Stimulated activated CD4-positive, alpha-beta T cell treated with anti-CD3 and anti-CD28 coated beads, TNF-alpha, amount 100 ng/mL, for 48 hours (primary cell): ENCODE measurements at regions not wholly inside any gene's neighbourhood (a gene's known extent, or its start where the extent isn't known, plus 50 kb on each side); places are given as distances from the start of the nearest gene placed in this dataset.
"Not testable (repeated sequence)": the region's sequence is repeated elsewhere in the genome, so short reads cannot be mapped to it uniquely, and the experiment has no call there.

Experiments used
- DNase-seq, 3 donors: peaks; one replicate each; pipeline ENCODE4 v3.0.0-alpha.2; 2020; ENCODE audit warnings: low read depth in 3 of 3

- no peak for DNase-seq
These were observed 404.7 kb upstream of the RORB start for GRCh38 chr9:74092491-74092834.

GRCh38 chr9:74094037-74094436, 403.1 kb upstream of the RORB start:
- not testable (repeated sequence) for DNase-seq

- DNase-seq, result no peak
These were observed 402.4 kb upstream of the RORB start for GRCh38 chr9:74094766-74095165.

- DNase-seq, result no peak
These were observed 401.2 kb upstream of the RORB start for GRCh38 chr9:74095925-74096324.

GRCh38 chr9:74096420-74096819, 400.7 kb upstream of the RORB start:
- no peak for DNase-seq

GRCh38 chr9:74100042-74100441, 397.1 kb upstream of the RORB start:
- no peak for DNase-seq

GRCh38 chr9:74102148-74102547, 395.0 kb upstream of the RORB start:
- not testable (repeated sequence) for DNase-seq

- no peak for DNase-seq
These were observed 394.4 kb upstream of the RORB start for GRCh38 chr9:74102702-74103101.

GRCh38 chr9:74107692-74108091, 389.4 kb upstream of the RORB start:
- no peak for DNase-seq

GRCh38 chr9:74115976-74116375, 381.2 kb upstream of the RORB start:
- no peak for DNase-seq

GRCh38 chr9:74117151-74117550, 380.0 kb upstream of the RORB start:
- DNase-seq, result no peak

GRCh38 chr9:74117731-74118130, 379.4 kb upstream of the RORB start:
- DNase-seq, result no peak

- DNase-seq, result no peak
These were observed 377.1 kb upstream of the RORB start for GRCh38 chr9:74120061-74120460.

- no peak for DNase-seq
These were observed 376.7 kb upstream of the RORB start for GRCh38 chr9:74120470-74120869.

GRCh38 chr9:74122216-74122615, 374.9 kb upstream of the RORB start:
- DNase-seq, result no peak

- DNase-seq, result peak in 1 of 3 donors; percentile 0
These were observed 374.5 kb upstream of the RORB start for GRCh38 chr9:74122661-74123060.

- no peak for DNase-seq
These were observed 371.2 kb upstream of the RORB start for GRCh38 chr9:74125941-74126340.

GRCh38 chr9:74132986-74133385, 364.1 kb upstream of the RORB start:
- no peak for DNase-seq

- no peak for DNase-seq
These were observed 363.2 kb upstream of the RORB start for GRCh38 chr9:74133921-74134320.

- DNase-seq, result no peak
These were observed 359.0 kb upstream of the RORB start for GRCh38 chr9:74138182-74138581.

GRCh38 chr9:74140141-74140540, 357.0 kb upstream of the RORB start:
- no peak for DNase-seq

GRCh38 chr9:74147906-74148305, 349.2 kb upstream of the RORB start:
- no peak for DNase-seq

- no peak for DNase-seq
These were observed 324.3 kb upstream of the RORB start for GRCh38 chr9:74172874-74173273.

GRCh38 chr9:74173284-74173683, 323.9 kb upstream of the RORB start:
- no peak for DNase-seq

- DNase-seq, result not testable (repeated sequence)
These were observed 299.4 kb upstream of the RORB start for GRCh38 chr9:74197771-74198170.
